ENCODE measurements at regions not wholly inside any gene's neighbourhood (a gene's known extent, or its start where the extent isn't known, plus 50 kb on each side); places are given as distances from the start of the nearest gene placed in this dataset.

DNA sequence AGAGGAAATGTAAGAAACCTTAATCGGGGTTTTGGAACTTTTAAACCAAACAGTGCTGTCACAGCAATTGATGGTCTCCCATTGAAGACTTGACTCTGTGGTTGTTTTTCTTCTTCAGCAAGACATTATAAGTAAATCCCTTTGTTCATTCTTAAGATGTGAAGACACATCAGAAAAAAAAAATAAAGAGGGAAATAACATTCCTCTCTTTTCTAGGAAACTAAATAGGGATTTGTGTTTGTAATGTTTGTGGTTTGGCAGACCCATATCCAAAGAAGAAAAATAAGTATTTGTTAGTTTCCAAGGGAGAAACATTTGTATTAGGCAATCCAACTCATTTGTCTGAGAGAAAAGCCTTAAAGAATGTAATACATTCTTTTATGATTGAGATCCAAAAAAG is 359.9 kb downstream of the DSC3 start:
- Histone ChIP-seq H2BK15ac (ENCODE audit: low read depth, low read length) (no peak overlapping the region), H3K23ac (ENCODE audit: insufficient read length, low read depth, low read length) (no peak overlapping the region), H2AFZ (ENCODE audit: low read length) (no peak overlapping the region), H4K5ac (ENCODE audit: insufficient read length, low read depth, low read length) (no peak overlapping the region), H3K27ac (ENCODE audit: insufficient read length, low read depth, low read length) (no peak overlapping the region), H3K79me1 (ENCODE audit: insufficient read depth, low read depth, low read length, poor library complexity, severe bottlenecking) (no peaks in the 10 kb centered on the region), H3T11ph (ENCODE audit: low read length) (no peak overlapping the region), H2BK5ac (ENCODE audit: insufficient read length, low read length) (no peak overlapping the region), H3K4me1 (ENCODE audit: insufficient read depth, low read length) (no peaks in the 10 kb centered on the region; the same call in 1 of the 2 replicates), H2BK20ac (ENCODE audit: low read depth, low read length, poor library complexity, severe bottlenecking) (no peak overlapping the region), H3K18ac (ENCODE audit: insufficient read length, low read depth, low read length) (no peak overlapping the region), H4K8ac (replicated peaks; ENCODE audit: insufficient read length, low read depth, low read length) (no peak overlapping the region), H4K91ac (ENCODE audit: insufficient read length, low read depth, low read length) (no peak overlapping the region), H3K9ac (ENCODE audit: extremely low read depth, insufficient read length, low read length) (no peak overlapping the region), H3K14ac (ENCODE audit: insufficient read depth, low read length) (no peak overlapping the region), H2AK5ac (ENCODE audit: insufficient read length, low read length) (no peak overlapping the region), H3K56ac (ENCODE audit: insufficient read length, low read depth, low read length) (no peak overlapping the region), H3K27me3 (ENCODE audit: insufficient read depth, low read length) (no peaks in the 10 kb centered on the region), H2BK120ac (ENCODE audit: low read depth, low read length, poor library complexity, severe bottlenecking) (no peak overlapping the region), H3K79me2 (ENCODE audit: insufficient read depth, low read length) (no peaks in the 10 kb centered on the region), H2BK12ac (ENCODE audit: insufficient read length, low read depth, low read length) (no peak overlapping the region), H3K4me2 (ENCODE audit: insufficient read depth, insufficient read length, low read length) (no peak overlapping the region), H3K4ac (ENCODE audit: low read depth, low read length) (no peak overlapping the region), H3K23me2 (ENCODE audit: insufficient read length, low read depth, low read length, poor library complexity, severe bottlenecking) (no peaks in the 10 kb centered on the region), H3K9me3 (ENCODE audit: control insufficient read depth, low read depth, low read length) (no peaks in the 10 kb centered on the region), H4K20me1 (ENCODE audit: control insufficient read depth, insufficient read depth, insufficient read length) (no peaks in the 10 kb centered on the region)
- H3K4me1 Mint-ChIP-seq: peaks cover 3% of the 10 kb centered on the region in 2 experiments; a peak in 1 of 4 replicates
- WGBS (ENCODE audit: extremely low coverage, insufficient read length, low lambda C conversion rate): no CpG with 5 or more reads among the region's 1 CpG
- no peak overlapping the region for H3K4me3 Mint-ChIP-seq
- H3K9me3 Mint-ChIP-seq: no peaks in the 10 kb centered on the region
- no peak overlapping the region for H3K27ac Mint-ChIP-seq
- no peak for TF ChIP-seq CTCF (conservative IDR thresholded peaks at IDR 0.05)
- no peaks in the 10 kb centered on the region for H3K36me3 Mint-ChIP-seq (ENCODE audit: insufficient read depth in 1 of 3, low read depth in 3 of 3)
- no peaks in the 10 kb centered on the region for H3K27me3 Mint-ChIP-seq (ENCODE audit: low read depth)
- no peak for DNase-seq
